ENCODE measurements at regions not wholly inside any gene's neighbourhood (a gene's known extent, or its start where the extent isn't known, plus 50 kb on each side); places are given as distances from the start of the nearest gene placed in this dataset.

GRCh38 chr20:3354247-3354646, 53.2 kb downstream of the DNAAF9 start:
- no peak for DNase-seq (ENCODE audit: low spot score)
- ATAC-seq (ENCODE audit: low FRiP score), result no peak

DNA sequence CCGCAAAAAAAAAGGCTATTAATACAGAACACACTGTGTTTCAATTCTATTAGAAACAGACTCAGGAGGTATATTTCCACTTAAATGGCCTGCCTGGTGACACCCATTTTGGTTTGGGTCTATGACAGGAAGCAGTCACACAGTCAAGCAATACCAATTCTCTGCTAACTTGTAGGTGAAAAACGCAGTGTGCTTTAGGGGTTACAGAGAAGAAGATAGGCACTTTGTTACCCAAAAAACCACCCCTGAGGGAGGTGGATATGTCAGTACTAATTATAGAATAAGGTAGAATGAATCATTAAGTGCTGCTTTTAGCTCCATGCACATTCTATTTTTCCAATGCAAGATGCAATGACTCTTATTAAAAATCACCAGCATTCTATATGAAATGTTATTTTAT, 53.8 kb downstream of the DNAAF9 start:
- ATAC-seq (ENCODE audit: low FRiP score) (no peak), DNase-seq (ENCODE audit: low spot score) (no peak)
- no peak for TF ChIP-seq CTCF (IDR thresholded peaks at IDR 0.05)

More at GRCh38 chr20:3354247-3354646, 53.2 kb downstream of the DNAAF9 start:
- TF ChIP-seq CTCF (IDR thresholded peaks at IDR 0.05), result no peak

DNA sequence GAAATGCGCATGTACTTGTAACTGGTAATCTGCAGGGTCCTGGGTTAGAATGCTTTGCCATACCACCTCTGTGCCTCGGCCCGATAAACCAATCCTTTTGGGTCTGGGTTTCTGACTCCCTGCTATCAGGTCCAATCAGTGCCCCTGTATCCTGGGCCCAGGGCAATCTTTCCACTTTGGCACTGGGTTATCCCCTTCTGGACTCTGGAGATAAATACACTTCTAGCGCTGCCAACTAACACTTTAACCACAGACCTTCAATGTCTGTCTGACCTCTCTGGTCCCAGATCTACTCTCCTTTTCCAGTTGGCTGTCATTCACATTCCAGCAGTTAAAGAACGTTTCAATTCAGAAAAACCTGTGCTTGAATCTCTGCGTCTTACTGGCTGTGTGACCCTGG, 55.3 kb downstream of the DNAAF9 start:
- no peak for TF ChIP-seq CTCF (IDR thresholded peaks at IDR 0.05)
- ATAC-seq (ENCODE audit: low FRiP score) (no peak), DNase-seq (ENCODE audit: low spot score) (no peak)

GRCh38 chr20:3350422-3350821, 57.0 kb downstream of the DNAAF9 start:
- TF ChIP-seq CTCF (IDR thresholded peaks at IDR 0.05), result no peak
- DNase-seq (ENCODE audit: low spot score), result no peak
- ATAC-seq (ENCODE audit: low FRiP score), result no peak

DNA sequence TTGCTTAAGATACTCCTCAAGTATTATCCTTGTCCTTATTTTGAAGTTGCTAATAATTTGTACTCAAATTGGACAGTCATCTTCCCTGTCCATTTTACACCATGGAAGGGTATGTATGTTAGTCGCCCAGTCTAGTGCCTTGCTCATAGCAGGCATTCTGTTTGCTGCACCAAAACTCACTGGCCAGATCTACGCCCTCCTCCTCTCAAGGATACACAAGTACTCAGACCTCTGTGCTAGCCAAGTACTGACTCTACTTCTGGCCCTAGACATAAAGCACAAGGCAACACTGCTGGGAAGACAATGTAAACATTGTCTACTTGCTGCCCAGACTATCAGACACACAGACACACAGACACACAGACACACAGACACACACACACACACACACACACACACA, 57.7 kb downstream of the DNAAF9 start:
- no peak for ATAC-seq (ENCODE audit: low FRiP score)
- DNase-seq (ENCODE audit: low spot score), result no peak
- TF ChIP-seq CTCF (IDR thresholded peaks at IDR 0.05), result no peak

GRCh38 chr20:3342766-3343165, 64.7 kb downstream of the DNAAF9 start:
- no peak for ATAC-seq (ENCODE audit: low FRiP score)
- no peak for DNase-seq (ENCODE audit: low spot score)
- no peak for TF ChIP-seq CTCF (IDR thresholded peaks at IDR 0.05)

DNA sequence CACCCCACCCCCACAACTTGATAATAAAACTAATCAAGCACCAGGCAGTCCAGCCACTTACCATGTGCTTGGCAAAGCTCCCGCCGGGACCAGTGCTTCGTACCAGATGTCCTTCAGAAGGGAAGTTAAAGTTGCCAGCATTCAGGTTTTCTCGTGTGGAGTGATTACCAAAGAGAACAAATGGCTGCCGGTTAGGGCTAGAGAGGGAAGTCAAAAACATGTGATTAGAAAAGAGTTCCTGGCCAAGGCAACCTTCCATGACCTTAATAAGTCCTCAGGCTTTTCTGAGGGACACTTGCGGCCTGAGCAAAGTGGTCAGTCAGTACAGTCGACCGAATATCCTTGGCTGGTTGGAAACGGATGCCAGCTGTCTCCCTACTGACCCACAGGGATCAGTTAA, 67.0 kb downstream of the DNAAF9 start:
- no peak for TF ChIP-seq CTCF (IDR thresholded peaks at IDR 0.05)
- no peak for DNase-seq (ENCODE audit: low spot score)
- no peak for ATAC-seq (ENCODE audit: low FRiP score)

All from omental fat pad (tissue), 3 donors.